ENCODE measurements at regions not wholly inside any gene's neighbourhood (a gene's known extent, or its start where the extent isn't known, plus 50 kb on each side); places are given as distances from the start of the nearest gene placed in this dataset.

- ATAC-seq, result no peak
- Histone ChIP-seq H3K4me3 (no peak overlapping the region), H3K4me2 (ENCODE audit: control insufficient read depth, insufficient read depth) (no peak overlapping the region), H4K20me1 (ENCODE audit: control insufficient read depth, insufficient read depth) (no peaks in the 10 kb centered on the region), H3K79me2 (ENCODE audit: control insufficient read depth, insufficient read depth, low read length) (no peaks in the 10 kb centered on the region), H3K27me3 (replicated peaks in 1 of 2; ENCODE audit: control insufficient read depth in 2 of 2, insufficient read depth in 2 of 2, low read length in 1 of 2) (no peaks in the 10 kb centered on the region), H3K27ac (ENCODE audit: control insufficient read depth, insufficient read depth) (no peak overlapping the region), H2AFZ (ENCODE audit: control insufficient read depth, low read depth, low read length) (no peak overlapping the region), H3K9me3 (replicated peaks; ENCODE audit: control insufficient read depth, insufficient read depth, low read length) (no peaks in the 10 kb centered on the region), H3K9ac (ENCODE audit: control insufficient read depth, insufficient read depth, low read length) (no peak overlapping the region), H3K36me3 (ENCODE audit: control insufficient read depth in 2 of 2, insufficient read depth in 2 of 2, low read length in 1 of 2) (no peaks in the 10 kb centered on the region), H3K4me1 (ENCODE audit: control insufficient read depth, insufficient read depth, low read length) (no peaks in the 10 kb centered on the region)
- no TSS peak for BruUV-seq (replicated peaks)
- no peak for FAIRE-seq
- WGBS (ENCODE audit: insufficient coverage, insufficient replicate concordance, low lambda C conversion rate, missing lambda C conversion rate), result 2% methylated on average over 2 of the region's 2 CpGs
- intact Hi-C loops (cut with micrococcal nuclease; ENCODE audit: unreplicated experiment) (no loop called here), in situ Hi-C loops (cut with MboI) (no loop called here)
- ChIA-PET CTCF (no interaction called here), SMC1A (ENCODE audit: uncharacterized antibody, unreplicated experiment) (no interaction called here), POLR2A (no interaction called here), RAD21 (ENCODE audit: unreplicated experiment) (no interaction called here)
- DNase-seq (ENCODE audit: low read depth, low spot score), result no peak
- TF ChIP-seq NFIC (IDR thresholded peaks at IDR 0.05; ENCODE audit: low read depth, low read length) (no peak), NR2C1 (IDR thresholded peaks at IDR 0.05) (no peak), KLF5 (IDR thresholded peaks at IDR 0.05; ENCODE audit: partially characterized antibody) (no peak), EGR1 (IDR thresholded peaks at IDR 0.05; ENCODE audit: borderline replicate concordance in 1 of 2, low read depth in 2 of 2, low read length in 2 of 2) (no peak), CBX5 (IDR thresholded peaks at IDR 0.05; ENCODE audit: low read depth) (no peak), CBFB (IDR thresholded peaks at IDR 0.05; ENCODE audit: low read depth) (no peak), ZBTB11 (CRISPR knock-in tag; IDR thresholded peaks at IDR 0.05) (no peak), LARP7 (IDR thresholded peaks at IDR 0.05) (no peak), MEF2A (IDR thresholded peaks at IDR 0.05; ENCODE audit: insufficient read depth, low read depth, low read length) (no peak), ZBTB40 (IDR thresholded peaks at IDR 0.05; ENCODE audit: borderline replicate concordance) (no peak), SMC3 (IDR thresholded peaks at IDR 0.05; ENCODE audit: borderline replicate concordance, low read length) (no peak), DPF2 (IDR thresholded peaks at IDR 0.05) (no peak), ZNF592 (IDR thresholded peaks at IDR 0.05) (no peak)
Measured at GRCh38 chr11:26891501-26891900, 102.4 kb upstream of the FIBIN start.

Data from GM12878 (cell line).